CD4-positive, CD25-positive, alpha-beta regulatory T cell (primary cell): ENCODE measurements at regions not wholly inside any gene's neighbourhood (a gene's known extent, or its start where the extent isn't known, plus 50 kb on each side); places are given as distances from the start of the nearest gene placed in this dataset.

Experiments used
- ATAC-seq, 2 donors: fragments of 150-1000 bp; cut with Tn5 transposase; one replicate each; pipeline ENCODE4 v1.10.0; 2021; ENCODE audit warnings: low read depth in 2 of 2, moderate number of reproducible peaks in 2 of 2, moderate library complexity in 1 of 2
- DNase-seq, 3 donors: peaks; one replicate each; pipeline versions ENCODE4 v3.0.0 to v3.0.0-alpha.2; 2012 to 2022; ENCODE audit warnings: mixed read lengths in 1 of 3
- H3K27ac ChIP-seq: one replicate; pipeline ENCODE4 v1.7.0; 2013; ENCODE audit warnings: mild to moderate bottlenecking, low read length; ENCODE audit not compliant: insufficient read depth, poor library complexity, severe bottlenecking
- H3K27me3 ChIP-seq: one replicate; pipeline ENCODE4 v1.7.0; 2013; ENCODE audit warnings: low read length; ENCODE audit not compliant: control insufficient read depth, insufficient read depth
- H3K36me3 ChIP-seq: one replicate; pipeline ENCODE4 v1.7.0; 2013; ENCODE audit warnings: mild to moderate bottlenecking, low read length, moderate library complexity; ENCODE audit not compliant: control insufficient read depth, insufficient read depth
- H3K4me1 ChIP-seq: 2 replicates; pipeline ENCODE4 v1.7.0; 2013; ENCODE audit warnings: mild to moderate bottlenecking, low read length; ENCODE audit not compliant: insufficient read depth, control insufficient read depth, poor library complexity, severe bottlenecking
- H3K4me3 ChIP-seq: one replicate; pipeline ENCODE4 v1.7.0; 2013; ENCODE audit warnings: low read depth, mild to moderate bottlenecking, low read length, moderate library complexity
- H3K9me3 ChIP-seq, 2 experiments: 1 replicate in 1 of 2; 2 replicates in 1 of 2; pipeline ENCODE4 v1.7.0; 2013; ENCODE audit warnings: low read length in 2 of 2, mild to moderate bottlenecking in 1 of 2, moderate library complexity in 1 of 2; ENCODE audit not compliant: control insufficient read depth in 2 of 2
- H3K27ac Mint-ChIP-seq, 3 donors: one replicate each; pipeline ENCODE4 v1.8.0; 2020 to 2022; ENCODE audit warnings: mild to moderate bottlenecking in 3 of 3, mixed read lengths in 3 of 3, moderate library complexity in 2 of 3
- H3K27me3 Mint-ChIP-seq: one replicate; pipeline ENCODE4 v1.8.0; 2022; ENCODE audit warnings: mild to moderate bottlenecking, mixed read lengths
- H3K36me3 Mint-ChIP-seq: one replicate; pipeline ENCODE4 v1.8.0; 2020; ENCODE audit warnings: mixed read lengths
- H3K4me1 Mint-ChIP-seq, 4 donors: one replicate each; pipeline ENCODE4 v1.8.0; 2020 to 2022; ENCODE audit warnings: mixed read lengths in 4 of 4, mild to moderate bottlenecking in 1 of 4
- H3K4me3 Mint-ChIP-seq, 4 donors: one replicate each; pipeline ENCODE4 v1.8.0; 2020 to 2022; ENCODE audit warnings: mild to moderate bottlenecking in 4 of 4, mixed read lengths in 4 of 4, moderate library complexity in 3 of 4
- H3K9me3 Mint-ChIP-seq, 7 donors: one replicate each; pipeline ENCODE4 v1.8.0; 2020 to 2022; ENCODE audit warnings: mixed read lengths in 7 of 7, mild to moderate bottlenecking in 3 of 7, moderate library complexity in 2 of 7

DNA sequence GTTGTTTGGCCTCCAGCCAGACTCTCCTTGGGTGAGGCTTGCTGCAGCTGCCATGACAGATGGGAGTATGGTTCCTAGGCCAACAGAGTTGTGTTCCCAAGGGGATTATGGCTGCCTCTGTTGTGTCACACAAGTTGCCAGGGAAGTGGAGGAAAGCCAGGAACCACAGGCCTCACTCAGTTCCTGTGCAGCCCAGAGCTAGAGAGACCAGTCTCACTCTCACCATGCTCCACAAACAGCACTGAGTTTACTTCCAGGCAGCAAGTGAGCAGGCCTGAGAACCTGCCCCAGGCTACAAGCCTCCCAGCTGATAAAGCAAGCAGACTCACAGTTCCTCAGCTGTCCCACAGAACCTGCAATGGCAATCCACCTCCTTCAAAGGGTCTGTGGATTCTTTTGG, 273.6 kb upstream of the TAS2R1 start:
- Mint-ChIP-seq H3K4me3 (no peak overlapping the region), H3K27me3 (no peaks in the 10 kb centered on the region), H3K9me3 (peaks cover 0 to 14% (median 4%) of the 10 kb centered on the region in 7 donors), H3K27ac (no peak overlapping the region), H3K36me3 (no peaks in the 10 kb centered on the region), H3K4me1 (no peaks in the 10 kb centered on the region)
- DNase-seq (no peak), ATAC-seq (no peak)
- Histone ChIP-seq H3K4me3 (no peak overlapping the region), H3K27me3 (no peaks in the 10 kb centered on the region), H3K9me3 (peaks cover 0 to 3% of the 10 kb centered on the region in 2 experiments), H3K36me3 (no peaks in the 10 kb centered on the region), H3K27ac (no peak overlapping the region), H3K4me1 (no peaks in the 10 kb centered on the region)

DNA sequence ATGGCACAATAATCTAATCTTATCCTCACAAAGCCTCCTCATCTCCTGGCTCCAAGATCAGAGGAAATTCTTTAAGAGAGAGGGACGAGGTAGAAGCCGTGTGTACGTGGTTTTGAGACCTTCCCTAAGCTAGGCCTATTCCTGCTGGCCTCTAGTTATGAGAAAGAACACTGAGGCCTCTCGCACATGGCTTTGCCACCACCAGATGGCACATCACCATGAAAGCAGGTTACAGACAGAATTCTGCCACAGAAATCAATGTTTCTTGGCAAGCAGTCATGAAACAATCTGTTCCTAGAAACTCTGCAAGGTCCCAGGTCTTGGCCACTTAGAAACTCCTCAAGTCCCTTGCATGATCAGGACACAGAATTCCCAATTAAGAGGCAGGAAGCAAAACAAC, 268.2 kb upstream of the TAS2R1 start:
- Histone ChIP-seq H3K4me1 (no peaks in the 10 kb centered on the region), H3K36me3 (no peaks in the 10 kb centered on the region), H3K27me3 (no peaks in the 10 kb centered on the region), H3K4me3 (no peak overlapping the region), H3K27ac (no peak overlapping the region), H3K9me3 (no peaks in the 10 kb centered on the region)
- Mint-ChIP-seq H3K36me3 (no peaks in the 10 kb centered on the region), H3K4me1 (no peaks in the 10 kb centered on the region), H3K27ac (no peak overlapping the region), H3K27me3 (no peaks in the 10 kb centered on the region), H3K4me3 (no peak overlapping the region), H3K9me3 (peaks cover 0 to 9% (median 2%) of the 10 kb centered on the region in 7 donors)
- DNase-seq = peak in 1 of 3 donors; percentile 0
- no peak for ATAC-seq

DNA sequence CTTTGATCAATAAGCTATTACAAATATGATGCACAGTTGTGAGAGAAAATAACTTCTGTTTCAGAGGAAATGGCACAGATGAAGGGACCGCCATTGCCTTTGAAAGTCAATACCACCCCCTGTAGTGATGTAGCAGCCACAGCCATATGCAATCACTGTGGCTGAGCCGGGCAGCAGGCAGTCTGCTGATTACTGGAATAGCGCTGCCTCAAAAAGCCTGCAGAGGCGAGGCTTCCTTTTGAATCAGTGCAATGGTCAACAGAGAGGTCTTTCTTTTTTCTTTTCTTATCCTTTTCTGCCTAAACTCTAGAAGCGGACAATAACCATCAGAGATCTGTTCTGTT, 265.1 kb upstream of the TAS2R1 start:
- no peak overlapping the region for H3K27ac Mint-ChIP-seq
- H3K9me3 Mint-ChIP-seq = peaks cover 0 to 9% (median 1%) of the 10 kb centered on the region in 7 donors
- no peaks in the 10 kb centered on the region for H3K27me3 Mint-ChIP-seq

GRCh38 chr5:9894571-9895301, 264.6 kb upstream of the TAS2R1 start:
- no peak overlapping the region for H3K27ac Mint-ChIP-seq
- H3K4me1 Mint-ChIP-seq = no peaks in the 10 kb centered on the region
- DNase-seq = no peak

More for the DNA sequence above, 265.1 kb upstream of the TAS2R1 start:
- DNase-seq (no peak), ATAC-seq (no peak)
- Histone ChIP-seq H3K27me3 (no peaks in the 10 kb centered on the region), H3K27ac (no peak overlapping the region), H3K4me3 (no peak overlapping the region), H3K9me3 (no peaks in the 10 kb centered on the region), H3K36me3 (no peaks in the 10 kb centered on the region), H3K4me1 (no peaks in the 10 kb centered on the region)
- Mint-ChIP-seq H3K4me1 (no peaks in the 10 kb centered on the region), H3K4me3 (no peak overlapping the region), H3K36me3 (no peaks in the 10 kb centered on the region)

GRCh38 chr5:9892696-9893095, 262.5 kb upstream of the TAS2R1 start:
- ATAC-seq = no peak
- Mint-ChIP-seq H3K36me3 (no peaks in the 10 kb centered on the region), H3K27ac (no peak overlapping the region), H3K4me3 (no peak overlapping the region), H3K9me3 (peaks cover 0 to 9% (median 2%) of the 10 kb centered on the region in 7 donors), H3K4me1 (no peaks in the 10 kb centered on the region), H3K27me3 (no peaks in the 10 kb centered on the region)
- no peak overlapping the region for H3K4me3 ChIP-seq
- no peaks in the 10 kb centered on the region for H3K36me3 ChIP-seq
- DNase-seq = no peak
- H3K4me1 ChIP-seq = no peaks in the 10 kb centered on the region
- H3K27ac ChIP-seq = no peak overlapping the region
- H3K9me3 ChIP-seq = no peaks in the 10 kb centered on the region
- no peaks in the 10 kb centered on the region for H3K27me3 ChIP-seq

More at GRCh38 chr5:9894571-9895301, 264.6 kb upstream of the TAS2R1 start:
- no peak overlapping the region for H3K4me3 Mint-ChIP-seq
- no peaks in the 10 kb centered on the region for H3K36me3 ChIP-seq
- no peaks in the 10 kb centered on the region for H3K36me3 Mint-ChIP-seq
- no peak overlapping the region for H3K27ac ChIP-seq
- peaks cover 0 to 9% (median 2%) of the 10 kb centered on the region in 7 donors for H3K9me3 Mint-ChIP-seq
- H3K27me3 Mint-ChIP-seq = no peaks in the 10 kb centered on the region
- no peaks in the 10 kb centered on the region for H3K27me3 ChIP-seq
- H3K9me3 ChIP-seq = no peaks in the 10 kb centered on the region
- H3K4me1 ChIP-seq = no peaks in the 10 kb centered on the region
- ATAC-seq = no peak
- no peak overlapping the region for H3K4me3 ChIP-seq

DNA sequence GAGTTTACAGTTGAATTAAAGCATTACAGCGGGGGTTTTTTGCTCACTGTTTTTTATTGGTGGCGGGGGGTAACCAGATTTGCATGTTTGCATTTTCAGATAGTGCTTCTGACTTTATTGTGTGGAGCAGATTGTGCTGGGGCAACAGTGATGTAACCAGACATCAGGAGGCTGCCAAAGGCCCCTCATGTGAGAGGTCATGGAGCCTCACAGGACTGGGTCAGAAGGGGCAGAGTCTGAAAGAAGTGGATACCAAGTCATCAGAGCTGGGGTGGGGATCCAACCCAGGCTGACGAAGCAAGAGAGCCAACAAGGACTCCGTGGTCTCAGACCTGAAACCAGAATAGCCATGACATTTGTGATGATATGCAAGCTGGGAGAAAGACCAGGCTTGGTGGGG, 259.4 kb upstream of the TAS2R1 start:
- H3K4me1 Mint-ChIP-seq = no peaks in the 10 kb centered on the region
- Histone ChIP-seq H3K36me3 (no peaks in the 10 kb centered on the region), H3K9me3 (no peaks in the 10 kb centered on the region), H3K27ac (no peak overlapping the region), H3K27me3 (no peaks in the 10 kb centered on the region), H3K4me3 (no peak overlapping the region), H3K4me1 (no peaks in the 10 kb centered on the region)
- no peaks in the 10 kb centered on the region for H3K27me3 Mint-ChIP-seq
- H3K4me3 Mint-ChIP-seq = no peak overlapping the region
- no peaks in the 10 kb centered on the region for H3K36me3 Mint-ChIP-seq
- no peak overlapping the region for H3K27ac Mint-ChIP-seq
- peaks cover 0 to 5% (median 2%) of the 10 kb centered on the region in 7 donors for H3K9me3 Mint-ChIP-seq
- DNase-seq = no peak
- ATAC-seq = no peak

DNA sequence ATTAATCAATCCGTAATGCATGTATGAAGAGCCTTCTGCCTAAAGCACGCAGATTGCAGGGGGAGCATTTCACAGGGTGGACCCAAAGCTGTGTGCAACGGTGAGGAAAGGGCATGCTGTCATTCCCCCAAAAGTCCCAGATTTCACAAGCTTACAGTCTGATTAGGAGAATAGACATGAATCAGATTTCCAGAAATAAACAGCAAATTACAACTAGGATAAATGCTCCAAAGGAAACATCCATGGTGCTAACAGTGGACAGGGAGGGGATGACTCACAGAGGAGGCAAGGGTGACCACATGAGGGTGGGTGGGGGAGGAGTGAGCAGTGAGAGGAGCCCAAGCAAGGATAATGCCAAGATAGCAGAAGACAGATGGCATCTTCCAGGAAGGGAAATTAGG, 258.4 kb upstream of the TAS2R1 start:
- Mint-ChIP-seq H3K9me3 (peaks cover 0 to 5% (median 2%) of the 10 kb centered on the region in 7 donors), H3K4me3 (no peak overlapping the region), H3K27ac (no peak overlapping the region), H3K4me1 (no peaks in the 10 kb centered on the region), H3K27me3 (no peaks in the 10 kb centered on the region), H3K36me3 (no peaks in the 10 kb centered on the region)
- Histone ChIP-seq H3K9me3 (no peaks in the 10 kb centered on the region), H3K27ac (no peak overlapping the region), H3K36me3 (no peaks in the 10 kb centered on the region), H3K4me3 (no peak overlapping the region), H3K4me1 (no peaks in the 10 kb centered on the region), H3K27me3 (no peaks in the 10 kb centered on the region)
- DNase-seq (no peak), ATAC-seq (no peak)

DNA sequence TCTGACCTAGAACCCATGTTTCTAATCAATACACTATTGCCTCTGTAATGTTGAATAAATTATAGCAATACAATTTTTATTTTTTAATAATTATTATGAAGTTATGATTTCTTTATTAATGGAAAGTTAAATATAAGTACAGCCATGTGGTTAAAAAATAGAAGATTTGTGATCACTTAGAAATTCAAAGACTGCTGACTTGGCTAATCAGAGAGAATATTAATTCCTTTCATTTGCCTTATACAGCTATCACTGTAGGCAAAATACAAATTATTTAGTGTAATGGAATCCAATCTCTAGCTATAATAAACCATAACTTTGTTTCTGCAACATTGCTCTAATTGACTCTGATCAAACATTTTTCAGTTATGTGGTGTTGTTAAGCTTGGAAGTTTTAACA, 255.0 kb upstream of the TAS2R1 start:
- Histone ChIP-seq H3K4me3 (no peak overlapping the region), H3K27ac (no peak overlapping the region), H3K36me3 (no peaks in the 10 kb centered on the region), H3K9me3 (no peaks in the 10 kb centered on the region), H3K4me1 (no peaks in the 10 kb centered on the region), H3K27me3 (no peaks in the 10 kb centered on the region)
- Mint-ChIP-seq H3K36me3 (no peaks in the 10 kb centered on the region), H3K4me3 (no peak overlapping the region), H3K4me1 (no peaks in the 10 kb centered on the region), H3K27me3 (no peaks in the 10 kb centered on the region), H3K27ac (no peak overlapping the region), H3K9me3 (peaks cover under 1 to 10% (median 5%) of the 10 kb centered on the region in 7 donors)
- ATAC-seq (no peak), DNase-seq (no peak)
